Spleen (tissue), 11 donors: ENCODE measurements at regions not wholly inside any gene's neighbourhood (a gene's known extent, or its start where the extent isn't known, plus 50 kb on each side); places are given as distances from the start of the nearest gene placed in this dataset.

Experiments used
- DNase-seq: peaks from one replicate; pipeline ENCODE4 v3.0.0-alpha.2; 2020
- H3K27ac ChIP-seq, 8 donors: fragments of 200-600 bp; sonication (generic) in 7 of 8; 1 replicate in 4 of 8; 2 replicates in 4 of 8; pipeline versions ENCODE4 v1.5.0 to v1.8.0; 2016 to 2021; ENCODE audit warnings: inconsistent platforms in 4 of 8, mild to moderate bottlenecking in 4 of 8, moderate library complexity in 1 of 8
- H3K27me3 ChIP-seq, 7 donors: fragments of 200-600 bp; sonication (generic) in 6 of 7; replicated peaks in 1 of 7; 1 replicate in 4 of 7; 2 replicates in 3 of 7; pipeline versions ENCODE4 v1.5.0 to v1.8.0; 2016 to 2021; ENCODE audit warnings: inconsistent platforms in 3 of 7, mild to moderate bottlenecking in 1 of 7
- H3K36me3 ChIP-seq, 6 donors: fragments of 200-600 bp; sonication (generic) in 5 of 6; 1 replicate in 4 of 6; 2 replicates in 2 of 6; pipeline versions ENCODE4 v1.5.0 to v1.8.0; 2016 to 2021; ENCODE audit warnings: inconsistent platforms in 2 of 6
- H3K4me1 ChIP-seq, 6 donors: fragments of 200-600 bp; sonication (generic) in 5 of 6; 1 replicate in 3 of 6; 2 replicates in 3 of 6; pipeline versions ENCODE4 v1.5.0 to v1.8.0; 2016 to 2021; ENCODE audit warnings: inconsistent platforms in 3 of 6
- H3K4me3 ChIP-seq, 8 donors: fragments of 200-600 bp; sonication (generic) in 7 of 8; 1 replicate in 4 of 8; 2 replicates in 4 of 8; pipeline versions ENCODE4 v1.5.0 to v1.8.0; 2016 to 2021; ENCODE audit warnings: inconsistent platforms in 4 of 8, mild to moderate bottlenecking in 4 of 8, moderate library complexity in 2 of 8
- H3K9me3 ChIP-seq, 8 donors: fragments of 200-600 bp; sonication (generic) in 7 of 8; 1 replicate in 4 of 8; 2 replicates in 4 of 8; pipeline versions ENCODE4 v1.5.0 to v1.8.0; 2016 to 2021; ENCODE audit warnings: inconsistent platforms in 4 of 8
- POLR2A ChIP-seq, 3 donors: fragments of 450-650 bp; IDR thresholded peaks; one replicate each; pipeline ENCODE4 v1.5.1; 2017; ENCODE audit warnings: antibody characterized with exemption in 3 of 3, mild to moderate bottlenecking in 1 of 3
- POLR2AphosphoS5 ChIP-seq, 3 donors: sonication (generic); formaldehyde crosslinking; IDR thresholded peaks; one replicate each; pipeline ENCODE4 v1.5.1; 2017; ENCODE audit warnings: antibody characterized with exemption in 3 of 3
- WGBS, 5 donors: extraction: QIAGEN DNeasy Blood & Tissue Kit in 3 of 5; methylation state at CpG; one replicate each; pipeline versions ENCODE4 v1.1.5 to v1.1.7; 2013 to 2018; 5-methylcytosine and 5-hydroxymethylcytosine counted together
- intact Hi-C: fragments of 100-400 bp; cut with DNase I; formaldehyde crosslinking; loops from one replicate; pipeline ENCODE4 v1.15.0; 2023; ENCODE audit warnings: low total_unique reads
- TF ChIP-seq, protein P1 (sequence below), 11 experiments: fragments of 200-600 bp in 7 of 11; fragments of 450-650 bp in 4 of 11; sonication (generic) in 4 of 11; IDR thresholded peaks in 8 of 11; conservative IDR thresholded peaks in 3 of 11; 1 replicate in 7 of 11; 2 replicates in 4 of 11; pipeline versions ENCODE4 v1.4.0 to v1.8.0; 2016 to 2021; ENCODE audit warnings: antibody characterized with exemption in 11 of 11, inconsistent platforms in 4 of 11, mild to moderate bottlenecking in 1 of 11
- donor health status: healthy with polysubstance abuse.
- donor health status: DM: no; HTN: no; CAD: no; lungs with moderate emphysema.
- donor health status: DM: no; HTN: no; CAD: no.
- donor health status: Bipolar disorder and iron deficiency.
- donor health status: healthy.
- donor health status: DM: no; HTN: no; CAD: no.
- donor health status: DM: yes; HTN: yes; CAD: no.

DNA sequence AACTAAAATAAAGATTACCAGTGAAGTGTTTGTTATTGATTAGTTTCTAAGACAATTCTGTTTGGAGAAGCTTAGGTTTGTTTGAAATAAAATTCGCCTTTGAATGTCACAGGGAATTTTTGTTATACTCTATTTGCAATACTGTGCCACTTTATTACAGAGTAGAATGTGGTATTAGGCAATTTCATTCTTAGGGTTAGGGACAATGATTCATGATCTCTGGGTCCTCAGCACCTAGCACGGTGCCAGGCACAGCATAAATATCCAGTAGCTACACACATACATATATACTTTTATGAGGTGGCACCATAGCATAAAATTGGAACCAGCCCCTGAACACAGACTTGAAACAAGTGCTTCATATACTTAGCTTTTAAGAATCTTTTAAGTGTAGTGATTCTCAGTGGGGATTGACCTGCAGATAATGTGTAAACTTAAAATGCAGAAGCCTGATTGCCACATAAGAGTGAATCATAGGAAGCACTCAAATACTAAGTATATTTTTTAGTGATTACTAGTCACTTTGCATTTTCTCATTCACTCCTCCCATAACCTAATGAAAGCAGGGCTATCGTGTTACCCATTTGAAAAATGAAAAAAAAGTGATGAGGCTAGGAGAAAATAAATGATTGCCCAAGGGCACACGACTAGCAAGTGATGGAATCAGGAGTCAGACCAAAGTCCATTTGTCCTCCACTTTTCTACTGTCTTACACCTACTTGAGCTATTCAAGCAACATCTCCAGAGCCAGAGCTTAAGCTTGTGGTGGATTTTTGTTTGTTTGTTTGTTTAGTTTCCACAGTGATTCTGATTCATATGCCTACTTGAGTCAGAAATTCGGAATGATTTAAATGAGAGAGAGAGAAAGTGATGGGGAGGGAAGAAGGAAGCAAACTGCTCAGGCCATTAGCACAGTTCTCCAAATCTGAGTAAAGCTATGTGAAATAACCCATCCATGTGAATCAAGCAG is 366.0 kb upstream of the FGF13 start:
- intact Hi-C loops = no loop called here
- H3K36me3 ChIP-seq = no peaks in the 10 kb centered on the region
- H3K4me1 ChIP-seq = no peaks in the 10 kb centered on the region
- no peak overlapping the region for H3K27ac ChIP-seq
- no peaks in the 10 kb centered on the region for H3K9me3 ChIP-seq
- no peaks in the 10 kb centered on the region for H3K27me3 ChIP-seq
- 57 to 82% (median 62%) methylated on average over 5 of the region's 5 CpGs for WGBS, 5 donors
- no peak overlapping the region for H3K4me3 ChIP-seq
- no peak for DNase-seq
- TF ChIP-seq POLR2A (IDR thresholded peaks at IDR 0.05) (no peak), POLR2AphosphoS5 (IDR thresholded peaks at IDR 0.05) (no peak)
- TF ChIP-seq, protein P1, sequence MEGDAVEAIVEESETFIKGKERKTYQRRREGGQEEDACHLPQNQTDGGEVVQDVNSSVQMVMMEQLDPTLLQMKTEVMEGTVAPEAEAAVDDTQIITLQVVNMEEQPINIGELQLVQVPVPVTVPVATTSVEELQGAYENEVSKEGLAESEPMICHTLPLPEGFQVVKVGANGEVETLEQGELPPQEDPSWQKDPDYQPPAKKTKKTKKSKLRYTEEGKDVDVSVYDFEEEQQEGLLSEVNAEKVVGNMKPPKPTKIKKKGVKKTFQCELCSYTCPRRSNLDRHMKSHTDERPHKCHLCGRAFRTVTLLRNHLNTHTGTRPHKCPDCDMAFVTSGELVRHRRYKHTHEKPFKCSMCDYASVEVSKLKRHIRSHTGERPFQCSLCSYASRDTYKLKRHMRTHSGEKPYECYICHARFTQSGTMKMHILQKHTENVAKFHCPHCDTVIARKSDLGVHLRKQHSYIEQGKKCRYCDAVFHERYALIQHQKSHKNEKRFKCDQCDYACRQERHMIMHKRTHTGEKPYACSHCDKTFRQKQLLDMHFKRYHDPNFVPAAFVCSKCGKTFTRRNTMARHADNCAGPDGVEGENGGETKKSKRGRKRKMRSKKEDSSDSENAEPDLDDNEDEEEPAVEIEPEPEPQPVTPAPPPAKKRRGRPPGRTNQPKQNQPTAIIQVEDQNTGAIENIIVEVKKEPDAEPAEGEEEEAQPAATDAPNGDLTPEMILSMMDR (IDR thresholded peaks at IDR 0.05 in 8 of 11, conservative IDR thresholded peaks at IDR 0.05 in 3 of 11) = no peak

DNA sequence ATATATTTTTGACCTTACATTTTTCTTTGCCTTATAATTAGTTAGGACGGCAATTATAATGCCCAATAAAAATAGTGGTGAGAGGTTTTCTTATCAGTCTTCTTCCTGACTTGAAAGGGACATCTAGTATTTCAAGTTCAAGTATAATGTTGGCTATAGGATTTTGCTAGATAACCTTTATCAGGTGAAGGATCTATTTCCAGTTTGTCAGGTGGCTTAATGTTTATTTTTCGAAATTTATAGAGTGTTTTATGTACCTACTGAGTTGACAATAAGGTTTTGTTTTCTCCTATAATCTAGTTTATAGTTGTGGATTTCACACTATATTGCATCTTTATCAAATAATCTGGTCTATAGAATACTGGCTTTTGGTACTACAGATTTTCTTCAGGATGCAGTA is 351.8 kb upstream of the FGF13 start:
- H3K4me1 ChIP-seq = no peaks in the 10 kb centered on the region
- H3K4me3 ChIP-seq = no peak overlapping the region
- DNase-seq = no peak
- H3K9me3 ChIP-seq = no peaks in the 10 kb centered on the region
- no peak for TF ChIP-seq POLR2AphosphoS5 (IDR thresholded peaks at IDR 0.05)
- TF ChIP-seq, protein P1 (IDR thresholded peaks at IDR 0.05 in 8 of 11, conservative IDR thresholded peaks at IDR 0.05 in 3 of 11) = no peak
- no peak for TF ChIP-seq POLR2A (IDR thresholded peaks at IDR 0.05)
- WGBS, 5 donors = 47 to 76% (median 60%) methylated on average over 2 of the region's 2 CpGs
- no peaks in the 10 kb centered on the region for H3K36me3 ChIP-seq
- intact Hi-C loops = no loop called here
- H3K27ac ChIP-seq = no peak overlapping the region
- H3K27me3 ChIP-seq = no peaks in the 10 kb centered on the region

DNA sequence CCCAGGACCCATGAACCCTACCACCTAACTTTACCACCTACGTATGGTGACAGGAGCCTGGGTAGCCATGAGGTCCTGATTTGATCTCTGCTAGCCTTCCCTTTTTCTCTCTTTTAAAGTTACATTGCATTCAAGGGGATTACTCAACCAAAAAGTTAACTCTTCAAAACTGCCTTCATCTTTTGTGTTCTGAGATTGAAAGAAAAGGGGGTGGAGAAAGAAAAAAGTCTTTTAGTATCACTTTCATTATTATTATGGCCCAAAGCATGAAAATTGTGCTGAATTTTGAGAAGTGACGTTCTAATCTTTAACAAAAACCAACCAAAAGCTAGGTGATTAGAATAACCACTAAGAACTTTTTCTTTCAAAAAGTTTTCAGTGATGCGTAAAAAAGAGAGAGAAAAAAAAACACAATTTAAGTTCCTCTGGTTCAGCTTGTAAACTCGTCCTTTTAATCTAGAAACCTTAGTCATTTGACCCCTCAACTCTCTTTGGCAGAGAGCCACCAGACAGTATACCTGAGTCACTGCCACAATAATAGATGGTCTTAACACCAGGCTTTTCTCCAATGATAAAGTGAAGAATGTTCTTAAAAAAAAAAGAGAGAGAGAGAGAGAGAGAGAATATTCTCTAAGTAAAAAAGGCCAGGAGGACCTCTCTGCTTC is 347.4 kb upstream of the FGF13 start:
- DNase-seq = no peak
- Histone ChIP-seq H3K27ac (no peak overlapping the region), H3K36me3 (no peaks in the 10 kb centered on the region), H3K27me3 (no peaks in the 10 kb centered on the region), H3K4me1 (no peaks in the 10 kb centered on the region), H3K9me3 (no peaks in the 10 kb centered on the region), H3K4me3 (no peak overlapping the region)
- intact Hi-C loops = no loop called here
- TF ChIP-seq POLR2A (IDR thresholded peaks at IDR 0.05) (no peak), POLR2AphosphoS5 (IDR thresholded peaks at IDR 0.05) (no peak)
- TF ChIP-seq, protein P1 (IDR thresholded peaks at IDR 0.05 in 8 of 11, conservative IDR thresholded peaks at IDR 0.05 in 3 of 11) = no peak
- 47 to 76% (median 63%) methylated on average over 4 of the region's 4 CpGs for WGBS, 5 donors

DNA sequence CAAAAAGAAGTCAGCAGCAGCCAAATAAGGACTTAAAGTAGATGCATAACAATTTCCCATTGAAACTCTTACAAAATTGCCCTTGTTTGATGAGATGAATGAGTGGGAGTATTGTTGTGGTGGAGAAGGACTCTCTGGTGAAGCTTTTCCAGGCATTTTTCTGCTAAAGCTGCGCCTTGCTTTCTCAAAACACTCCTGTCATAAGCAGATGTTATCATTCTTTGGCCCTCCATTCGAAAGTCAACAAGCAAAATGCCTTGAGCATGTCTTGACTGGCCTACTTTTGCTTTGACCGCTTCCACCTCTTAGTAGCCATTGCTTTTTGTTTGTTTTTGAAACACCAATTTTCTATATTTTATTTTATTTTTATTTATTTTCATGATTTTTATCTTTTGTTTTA is 340.9 kb upstream of the FGF13 start:
- no peak for DNase-seq
- 60 to 91% (median 73%) methylated on average over 3 of the region's 3 CpGs for WGBS, 5 donors
- no peak overlapping the region for H3K4me3 ChIP-seq
- no peaks in the 10 kb centered on the region for H3K4me1 ChIP-seq
- no peaks in the 10 kb centered on the region for H3K9me3 ChIP-seq
- H3K27ac ChIP-seq = no peak overlapping the region
- TF ChIP-seq POLR2A (IDR thresholded peaks at IDR 0.05) (no peak), POLR2AphosphoS5 (IDR thresholded peaks at IDR 0.05) (no peak)
- TF ChIP-seq, protein P1 (IDR thresholded peaks at IDR 0.05 in 8 of 11, conservative IDR thresholded peaks at IDR 0.05 in 3 of 11) = no peak
- intact Hi-C loops = no loop called here
- H3K27me3 ChIP-seq = no peaks in the 10 kb centered on the region
- H3K36me3 ChIP-seq = no peaks in the 10 kb centered on the region
